ENCODE measurements at regions not wholly inside any gene's neighbourhood (a gene's known extent, or its start where the extent isn't known, plus 50 kb on each side); places are given as distances from the start of the nearest gene placed in this dataset.

- Histone ChIP-seq H3K27ac (no peak overlapping the region), H3K9me3 (ENCODE audit: control insufficient read depth, low read length) (no peaks in the 10 kb centered on the region), H3K27me3 (ENCODE audit: control insufficient read depth, insufficient read depth, low read length) (no peaks in the 10 kb centered on the region), H3K4me3 (ENCODE audit: low read depth, low read length) (no peak overlapping the region), H2AFZ (no peak overlapping the region), H3K79me2 (no peaks in the 10 kb centered on the region), H3K4me1 (no peaks in the 10 kb centered on the region), H3K36me3 (ENCODE audit: control insufficient read depth, insufficient read depth, low read length) (no peaks in the 10 kb centered on the region), H3K4me2 (ENCODE audit: low read length) (no peak overlapping the region), H3K9ac (no peak overlapping the region)
- TF ChIP-seq CTCF (IDR thresholded peaks at IDR 0.05), result no peak
Measured at GRCh38 chr13:89057274-89057673, 1386.1 kb downstream of the SLITRK5 start.

- Histone ChIP-seq H3K79me2 (no peaks in the 10 kb centered on the region), H3K4me2 (ENCODE audit: low read length) (no peak overlapping the region), H3K4me3 (ENCODE audit: low read depth, low read length) (no peak overlapping the region), H2AFZ (no peak overlapping the region), H3K9me3 (ENCODE audit: control insufficient read depth, low read length) (no peaks in the 10 kb centered on the region), H3K9ac (no peak overlapping the region), H3K27ac (no peak overlapping the region), H3K27me3 (ENCODE audit: control insufficient read depth, insufficient read depth, low read length) (no peaks in the 10 kb centered on the region), H3K36me3 (ENCODE audit: control insufficient read depth, insufficient read depth, low read length) (no peaks in the 10 kb centered on the region), H3K4me1 (no peaks in the 10 kb centered on the region)
- TF ChIP-seq CTCF (IDR thresholded peaks at IDR 0.05), result no peak
Measured at GRCh38 chr13:89057862-89058261, 1386.7 kb downstream of the SLITRK5 start.

GRCh38 chr13:89061821-89062220 lies 1390.7 kb downstream of the SLITRK5 start:
- H3K4me1 ChIP-seq, result no peaks in the 10 kb centered on the region
- TF ChIP-seq CTCF (IDR thresholded peaks at IDR 0.05), result no peak

GRCh38 chr13:89066868-89067466 lies 1395.8 kb downstream of the SLITRK5 start:
- no peaks in the 10 kb centered on the region for H3K9me3 ChIP-seq (ENCODE audit: control insufficient read depth, low read length)
- H3K79me2 ChIP-seq, result no peaks in the 10 kb centered on the region
- H3K4me3 ChIP-seq (ENCODE audit: low read depth, low read length), result no peak overlapping the region
- no peaks in the 10 kb centered on the region for H3K4me1 ChIP-seq
- H2AFZ ChIP-seq, result no peak overlapping the region
- H3K4me2 ChIP-seq (ENCODE audit: low read length), result no peak overlapping the region
- H3K27ac ChIP-seq, result no peak overlapping the region
- no peaks in the 10 kb centered on the region for H3K36me3 ChIP-seq (ENCODE audit: control insufficient read depth, insufficient read depth, low read length)
- no peak for TF ChIP-seq CTCF (IDR thresholded peaks at IDR 0.05)
- no peaks in the 10 kb centered on the region for H3K27me3 ChIP-seq (ENCODE audit: control insufficient read depth, insufficient read depth, low read length)
- no peak overlapping the region for H3K9ac ChIP-seq

More at GRCh38 chr13:89061821-89062220, 1390.7 kb downstream of the SLITRK5 start:
- Histone ChIP-seq H3K36me3 (ENCODE audit: control insufficient read depth, insufficient read depth, low read length) (no peaks in the 10 kb centered on the region), H3K27me3 (ENCODE audit: control insufficient read depth, insufficient read depth, low read length) (no peaks in the 10 kb centered on the region), H3K27ac (no peak overlapping the region), H3K9ac (no peak overlapping the region), H2AFZ (no peak overlapping the region), H3K4me2 (ENCODE audit: low read length) (no peak overlapping the region), H3K9me3 (ENCODE audit: control insufficient read depth, low read length) (no peaks in the 10 kb centered on the region), H3K4me3 (ENCODE audit: low read depth, low read length) (no peak overlapping the region), H3K79me2 (no peaks in the 10 kb centered on the region)

GRCh38 chr13:89072979-89073378 lies 1401.8 kb downstream of the SLITRK5 start:
- Histone ChIP-seq H3K4me2 (ENCODE audit: low read length) (no peak overlapping the region), H3K9me3 (ENCODE audit: control insufficient read depth, low read length) (no peaks in the 10 kb centered on the region), H3K79me2 (no peaks in the 10 kb centered on the region), H3K27ac (no peak overlapping the region), H3K9ac (no peak overlapping the region), H3K4me3 (ENCODE audit: low read depth, low read length) (no peak overlapping the region), H3K36me3 (ENCODE audit: control insufficient read depth, insufficient read depth, low read length) (no peaks in the 10 kb centered on the region), H2AFZ (no peak overlapping the region), H3K4me1 (no peaks in the 10 kb centered on the region), H3K27me3 (ENCODE audit: control insufficient read depth, insufficient read depth, low read length) (no peaks in the 10 kb centered on the region)
- no peak for TF ChIP-seq CTCF (IDR thresholded peaks at IDR 0.05)

All from parathyroid adenoma (tissue), 2 donors.